Left hindlimb (tissue), 1 donor: ENCODE measurements at regions not wholly inside any gene's neighbourhood (a gene's known extent, or its start where the extent isn't known, plus 50 kb on each side); places are given as distances from the start of the nearest gene placed in this dataset.

ENCODE experiments used
- DNase-seq: peaks from one replicate; pipeline ENCODE4 v3.0.0-alpha.2; 2018

DNA sequence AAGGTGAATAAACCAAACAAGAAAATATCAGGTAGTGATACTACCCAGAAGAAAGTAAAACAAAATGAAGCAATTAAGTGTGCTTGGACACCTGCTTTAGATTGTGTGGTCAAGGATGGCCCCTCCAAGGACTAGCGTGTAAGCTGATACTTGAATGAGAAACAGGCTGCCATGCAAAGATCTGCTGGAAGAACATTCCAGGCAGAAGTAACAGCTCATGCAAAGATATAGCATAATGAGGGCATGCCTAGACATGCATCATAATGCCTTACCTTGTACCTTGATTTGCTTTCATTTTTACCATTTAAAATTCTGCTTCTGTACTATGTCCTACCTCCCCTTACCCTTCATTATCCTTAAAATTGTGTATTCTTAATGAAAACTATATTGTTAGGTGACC, 74.8 kb upstream of the HDAC9 start:
- no peak for DNase-seq

DNA sequence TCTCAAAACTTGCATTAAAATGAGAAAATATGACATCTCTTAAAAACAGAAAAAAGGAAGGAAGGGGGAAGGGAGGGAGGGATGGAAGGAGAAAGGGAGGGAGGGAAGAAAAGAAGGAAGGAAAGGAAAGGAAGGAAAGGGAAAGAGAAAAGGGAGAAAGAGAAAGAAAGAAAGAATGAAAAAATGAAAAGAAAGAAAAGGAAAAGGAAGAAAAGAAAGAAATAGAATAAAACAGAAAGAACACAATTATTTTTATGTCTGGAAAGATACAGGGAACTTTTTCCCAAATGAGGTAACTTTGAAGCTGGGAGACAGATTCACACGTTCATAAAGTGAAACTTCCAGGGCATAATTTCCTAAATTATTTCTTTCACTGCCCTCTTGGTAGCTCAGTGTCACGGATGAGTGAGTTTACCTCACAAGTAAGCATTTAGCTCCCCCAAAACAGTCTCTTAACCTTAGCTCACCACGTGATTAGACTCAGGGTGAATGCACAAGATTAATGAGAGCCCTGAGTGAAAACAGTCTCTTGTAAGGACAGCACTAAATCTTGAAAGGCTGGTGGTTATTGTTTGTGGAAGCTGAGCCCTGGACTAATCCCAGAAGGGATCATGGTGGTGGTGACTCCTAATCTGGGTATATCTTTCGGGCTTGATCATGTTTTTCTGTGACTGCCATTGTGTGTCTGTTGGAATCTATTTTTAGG, 74.1 kb upstream of the HDAC9 start:
- DNase-seq, result no peak

DNA sequence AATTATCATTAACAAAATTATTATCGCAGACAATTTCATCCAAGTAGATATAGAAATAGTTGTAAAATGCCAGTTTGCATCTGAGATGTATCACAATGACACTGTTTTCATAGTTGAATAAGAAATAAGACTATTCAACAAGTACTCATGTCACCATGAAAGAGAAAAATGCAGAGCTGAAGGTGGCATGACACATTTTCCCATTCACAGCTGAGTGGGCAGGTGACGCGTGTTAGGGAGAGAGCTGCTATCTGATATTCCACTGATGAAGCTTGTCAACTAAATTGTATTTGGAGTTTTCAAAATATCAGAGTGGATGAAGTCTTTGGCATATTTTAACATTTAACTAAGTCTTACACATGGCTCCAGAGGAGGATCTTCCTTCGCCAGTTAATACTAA, 70.3 kb upstream of the HDAC9 start:
- no peak for DNase-seq

DNA sequence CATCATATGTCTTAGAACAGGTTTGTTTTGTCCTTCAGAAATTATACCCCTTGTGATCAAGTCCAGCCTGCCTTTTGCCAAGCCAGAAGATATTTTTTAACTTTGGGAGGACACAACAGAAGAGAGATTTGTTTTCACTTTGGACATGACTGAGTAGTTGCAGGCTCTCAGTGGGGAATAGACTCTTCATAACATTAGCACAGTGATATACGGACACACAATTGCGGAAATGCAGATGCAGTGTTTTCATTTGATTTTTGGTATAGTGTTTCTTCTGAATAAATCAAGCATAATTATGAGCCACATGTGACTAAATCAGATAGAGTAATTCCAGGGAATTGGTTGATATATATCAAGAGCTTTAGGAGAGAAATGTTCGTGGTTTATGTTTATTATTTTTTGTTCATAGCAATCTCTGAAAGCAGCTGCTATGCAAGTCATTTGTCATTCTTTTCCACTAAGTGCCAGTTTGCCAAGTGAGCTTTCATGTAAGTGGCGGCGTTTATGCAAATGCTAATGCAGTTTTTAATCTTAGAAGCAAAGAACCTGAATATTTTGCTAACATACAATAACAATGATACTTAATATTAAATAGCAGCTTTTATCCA, 69.6 kb upstream of the HDAC9 start:
- DNase-seq, result no peak

DNA sequence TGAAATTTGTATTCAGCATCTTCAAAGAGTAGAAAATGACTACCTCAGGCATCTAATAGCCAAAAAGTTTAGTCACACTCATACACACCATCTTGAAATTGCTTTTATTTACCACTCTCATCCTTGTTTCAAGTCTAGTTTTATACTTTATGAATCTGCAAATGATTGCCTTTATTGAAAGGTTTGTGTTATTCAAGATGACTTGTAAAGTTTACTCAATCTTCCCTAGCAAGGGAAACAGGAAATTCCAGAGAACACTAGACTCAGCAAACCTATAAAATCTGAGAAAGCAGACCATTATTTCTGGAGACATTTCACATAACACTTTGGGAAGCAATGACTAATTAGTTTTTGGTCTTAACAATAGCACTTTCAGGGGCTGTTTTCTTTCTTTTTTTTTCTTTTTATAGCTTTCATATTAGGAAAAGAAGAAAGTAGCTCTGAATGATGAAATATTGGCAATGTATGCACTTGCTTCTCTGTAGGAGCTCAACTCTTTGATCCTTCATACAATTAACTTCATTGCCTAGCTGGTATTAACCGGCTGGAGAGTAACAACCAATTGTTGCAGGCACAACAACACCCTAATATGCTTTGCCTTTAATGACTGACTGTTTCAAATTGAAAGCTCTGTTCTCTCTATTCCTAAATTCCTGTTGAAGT, 68.9 kb upstream of the HDAC9 start:
- DNase-seq, result no peak

DNA sequence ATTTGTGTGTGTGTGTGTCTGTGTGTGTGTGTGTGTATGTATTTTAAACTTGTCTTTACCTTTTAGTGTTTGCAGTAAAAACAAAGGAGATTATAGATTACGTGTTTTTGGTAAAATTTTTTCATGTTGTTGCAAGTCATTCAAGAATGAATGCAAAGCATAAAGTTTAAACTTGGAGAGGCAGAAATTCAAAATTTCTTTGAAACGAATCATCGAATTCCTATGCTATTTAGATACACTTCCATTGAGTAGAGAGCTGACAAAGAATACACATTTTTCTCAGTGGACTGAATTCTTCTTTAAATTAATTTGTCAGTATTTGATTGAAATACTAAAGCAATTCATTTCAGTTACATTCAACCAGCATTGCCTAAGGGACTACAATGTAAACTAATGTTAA, 66.0 kb upstream of the HDAC9 start:
- no peak for DNase-seq

DNA sequence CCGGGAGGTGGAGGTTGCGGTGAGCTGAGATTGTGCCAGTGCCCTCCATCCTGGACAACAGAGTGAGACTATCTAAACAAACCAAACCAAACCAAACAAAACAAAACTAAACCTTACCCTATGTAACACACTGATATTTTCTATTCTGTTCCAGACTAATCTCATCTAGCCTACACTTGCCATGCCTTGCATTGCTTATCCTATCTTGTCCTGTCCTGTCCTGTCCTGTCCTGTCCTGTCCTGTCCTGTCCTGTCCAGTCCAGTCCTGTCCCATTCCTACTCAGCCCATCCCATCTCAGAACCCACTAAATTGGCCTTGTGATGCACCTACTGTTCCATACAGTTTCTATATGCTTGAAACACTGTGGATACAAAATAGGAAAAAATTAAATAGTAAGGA, 64.7 kb upstream of the HDAC9 start:
- DNase-seq, result no peak

DNA sequence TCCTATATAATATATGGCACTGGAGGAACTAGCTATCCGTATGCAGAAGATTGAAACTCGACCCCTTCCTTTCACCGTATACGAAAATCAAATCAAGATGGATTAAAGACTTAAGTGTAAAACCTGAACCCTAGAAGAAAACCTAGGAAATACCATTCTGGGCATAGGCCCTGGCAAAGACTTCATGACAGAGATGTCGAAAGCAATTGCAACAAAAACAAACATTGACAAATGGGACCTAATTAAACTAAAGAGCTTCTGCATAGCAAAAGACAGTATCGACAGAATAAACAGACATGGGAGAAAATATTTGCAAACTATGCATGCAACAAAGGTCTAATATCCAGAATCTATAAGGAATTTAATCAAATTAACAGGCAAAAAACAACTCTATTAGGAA, 61.4 kb upstream of the HDAC9 start:
- DNase-seq, result no peak

DNA sequence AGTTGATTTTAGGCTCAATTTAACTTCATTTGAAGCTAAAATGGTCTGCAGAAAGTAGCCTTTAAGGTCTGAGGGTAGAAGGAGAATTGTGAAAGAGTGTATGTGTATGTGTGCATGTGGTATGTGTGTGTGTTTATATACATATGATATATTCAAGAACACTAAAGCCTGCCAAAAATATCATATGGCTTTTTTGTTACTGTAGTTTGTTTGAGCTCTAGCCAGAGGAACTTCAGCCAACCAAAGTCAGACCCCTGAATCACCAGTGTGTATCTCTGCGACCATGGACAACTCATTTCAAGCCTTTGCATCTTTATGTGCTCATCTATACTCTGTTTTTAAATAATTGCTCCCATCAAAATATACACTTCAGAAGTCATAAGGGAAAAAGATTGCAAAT, 58.4 kb upstream of the HDAC9 start:
- no peak for DNase-seq

DNA sequence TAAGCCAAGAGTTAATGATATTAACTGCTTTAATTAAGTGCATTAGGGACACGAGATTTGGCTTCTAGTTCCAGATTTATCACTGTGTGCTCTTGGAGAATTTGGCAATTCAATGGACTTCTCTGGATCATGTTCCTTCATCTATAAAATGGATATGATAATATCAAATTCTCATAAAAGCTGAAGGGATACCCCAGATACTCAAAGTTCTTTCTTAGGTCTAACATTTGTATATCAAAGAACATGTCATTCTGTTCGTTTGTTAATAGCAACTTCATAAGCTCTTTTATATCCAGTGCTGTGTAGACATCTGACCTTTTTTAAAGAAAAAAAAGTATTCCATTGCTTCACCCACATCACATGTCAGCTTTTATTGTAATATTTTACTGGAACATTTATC, 54.6 kb upstream of the HDAC9 start:
- no peak for DNase-seq

DNA sequence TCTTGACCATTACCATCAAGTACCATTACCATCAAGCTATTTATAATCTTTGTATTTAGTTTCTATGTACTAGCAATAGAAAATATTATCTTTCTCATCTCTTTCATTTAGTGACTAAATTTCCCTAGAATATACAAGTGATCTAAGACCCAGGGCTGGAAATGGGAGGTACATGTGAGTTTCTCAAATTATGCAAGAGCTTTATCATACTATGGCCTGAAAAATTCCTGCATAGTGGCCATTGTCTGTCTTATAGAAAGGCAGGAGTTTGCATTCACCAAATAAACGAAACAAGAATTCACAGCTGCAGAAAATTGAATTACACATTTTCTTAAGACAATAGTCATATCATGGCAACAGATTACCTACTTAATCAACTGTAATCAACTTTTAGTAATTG, 50.7 kb upstream of the HDAC9 start:
- DNase-seq, result no peak

DNA sequence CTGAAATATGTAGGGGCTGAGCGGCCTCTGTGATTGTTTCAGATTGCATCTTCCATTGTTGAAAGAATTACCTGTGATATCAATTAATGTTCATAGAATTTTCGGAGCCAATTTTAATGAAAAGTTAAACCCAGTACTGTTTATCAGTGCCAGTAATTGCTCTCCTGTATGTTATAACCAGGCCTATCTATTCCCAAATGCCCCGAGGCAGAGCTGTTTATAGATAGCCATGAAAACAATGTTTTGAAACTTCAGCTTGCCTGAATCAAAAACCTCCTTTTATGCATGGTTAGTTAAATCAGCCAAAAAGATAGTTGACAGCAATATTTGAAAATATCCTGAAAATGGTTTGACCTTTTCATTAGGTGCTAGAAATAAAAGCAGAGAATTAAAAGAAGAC, 50.1 kb upstream of the HDAC9 start:
- DNase-seq, result no peak
